Pancreas (tissue), 10 donors: ENCODE measurements at regions not wholly inside any gene's neighbourhood (a gene's known extent, or its start where the extent isn't known, plus 50 kb on each side); places are given as distances from the start of the nearest gene placed in this dataset.

Source experiments
- ATAC-seq, 4 donors: fragments of 200-7000 bp; cut with Tn5 transposase; one replicate each; pipeline versions ENCODE4 v1.8.0 to v1.9.1; 2020; ENCODE audit warnings: mild to moderate bottlenecking in 4 of 4, moderate library complexity in 4 of 4
- DNase-seq, 6 donors: peaks; one replicate each; pipeline ENCODE4 v3.0.0-alpha.2; 2020
- FAIRE-seq: peaks from 2 replicates; lab custom pipeline; 2012; peaks lifted over from hg19 to GRCh38; lab: Jason Lieb, UNC
- H3K27ac ChIP-seq, 4 donors: fragments of 200-600 bp; sonication (generic); 1 replicate in 3 of 4; 2 replicates in 1 of 4; pipeline versions ENCODE4 v1.5.0 to v1.8.0; 2020
- H3K27me3 ChIP-seq, 4 donors: fragments of 200-600 bp; one replicate each; pipeline ENCODE4 v1.8.0; 2021
- H3K36me3 ChIP-seq, 3 donors: fragments of 200-600 bp; sonication (generic) in 1 of 3; one replicate each; pipeline versions ENCODE4 v1.5.0 to v1.8.0; 2020 to 2021
- H3K4me1 ChIP-seq, 3 donors: fragments of 200-600 bp; one replicate each; pipeline ENCODE4 v1.8.0; 2021
- H3K4me3 ChIP-seq, 4 donors: fragments of 200-600 bp; sonication (generic) in 2 of 4; one replicate each; pipeline versions ENCODE4 v1.5.0 to v1.8.0; 2020 to 2021
- H3K9me3 ChIP-seq, 4 donors: fragments of 200-600 bp; one replicate each; pipeline ENCODE4 v1.8.0; 2021
- WGBS, 2 donors: extraction: QIAGEN DNeasy Blood & Tissue Kit; methylation state at CpG; one replicate each; pipeline ENCODE4 v1.1.7; 2013; 5-methylcytosine and 5-hydroxymethylcytosine counted together
- intact Hi-C, 3 donors: fragments of 100-400 bp; cut with DNase I; formaldehyde crosslinking; loops; one replicate each; pipeline versions ENCODE4 v1.11.1 to v1.14.2; 2022
- TF ChIP-seq, protein P1 (sequence below), 4 donors: fragments of 200-600 bp; sonication (generic) in 3 of 4; IDR thresholded peaks; one replicate each; pipeline versions ENCODE4 v1.5.0 to v1.8.0; 2021; ENCODE audit warnings: antibody characterized with exemption in 4 of 4
- donor health status: healthy with polysubstance abuse.
- donor health status: DM: no; HTN: no; CAD: no; lungs with moderate emphysema.
- donor health status: DM: no; HTN: no; CAD: no.
- donor health status: control.
- donor health status: control.
- donor health status: Bipolar disorder and iron deficiency.
- donor health status: DM: yes; HTN: yes; CAD: no.
- donor health status: DM: no; HTN: no; CAD: no.
- donor health status: DM: no; HTN: no; CAD: no.
- donor health status: DM: yes; HTN: yes; CAD: no.

DNA sequence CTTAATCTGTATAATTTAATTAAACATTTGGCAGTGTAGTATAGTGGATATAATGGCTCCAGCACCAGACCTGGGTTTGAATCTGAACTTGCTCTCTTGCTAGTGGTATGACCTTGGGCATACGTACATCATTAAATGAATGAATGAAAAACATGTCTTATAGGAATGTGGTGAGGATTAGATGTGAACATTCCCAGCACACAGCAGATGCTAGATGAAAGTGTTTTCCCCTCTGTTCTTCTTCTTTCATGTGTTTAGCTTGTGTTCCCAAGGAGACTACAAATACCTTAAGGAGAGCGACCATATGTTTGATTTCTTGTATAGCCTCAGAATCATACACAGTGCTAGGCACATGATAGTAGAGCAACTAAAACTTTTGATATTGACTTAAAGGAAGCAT, 56.5 kb downstream of the CT47B1 start:
- intact Hi-C loops, result no loop called here
- Histone ChIP-seq H3K4me3 (no peak overlapping the region), H3K27ac (no peak overlapping the region), H3K27me3 (no peaks in the 10 kb centered on the region), H3K36me3 (no peaks in the 10 kb centered on the region), H3K4me1 (no peaks in the 10 kb centered on the region), H3K9me3 (no peaks in the 10 kb centered on the region)
- DNase-seq (no peak), ATAC-seq (no peak), FAIRE-seq (no peak)
- WGBS, 2 donors, result 53 to 72% methylated on average over 2 of the region's 2 CpGs
- TF ChIP-seq, protein P1, sequence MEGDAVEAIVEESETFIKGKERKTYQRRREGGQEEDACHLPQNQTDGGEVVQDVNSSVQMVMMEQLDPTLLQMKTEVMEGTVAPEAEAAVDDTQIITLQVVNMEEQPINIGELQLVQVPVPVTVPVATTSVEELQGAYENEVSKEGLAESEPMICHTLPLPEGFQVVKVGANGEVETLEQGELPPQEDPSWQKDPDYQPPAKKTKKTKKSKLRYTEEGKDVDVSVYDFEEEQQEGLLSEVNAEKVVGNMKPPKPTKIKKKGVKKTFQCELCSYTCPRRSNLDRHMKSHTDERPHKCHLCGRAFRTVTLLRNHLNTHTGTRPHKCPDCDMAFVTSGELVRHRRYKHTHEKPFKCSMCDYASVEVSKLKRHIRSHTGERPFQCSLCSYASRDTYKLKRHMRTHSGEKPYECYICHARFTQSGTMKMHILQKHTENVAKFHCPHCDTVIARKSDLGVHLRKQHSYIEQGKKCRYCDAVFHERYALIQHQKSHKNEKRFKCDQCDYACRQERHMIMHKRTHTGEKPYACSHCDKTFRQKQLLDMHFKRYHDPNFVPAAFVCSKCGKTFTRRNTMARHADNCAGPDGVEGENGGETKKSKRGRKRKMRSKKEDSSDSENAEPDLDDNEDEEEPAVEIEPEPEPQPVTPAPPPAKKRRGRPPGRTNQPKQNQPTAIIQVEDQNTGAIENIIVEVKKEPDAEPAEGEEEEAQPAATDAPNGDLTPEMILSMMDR (IDR thresholded peaks at IDR 0.05), result no peak

DNA sequence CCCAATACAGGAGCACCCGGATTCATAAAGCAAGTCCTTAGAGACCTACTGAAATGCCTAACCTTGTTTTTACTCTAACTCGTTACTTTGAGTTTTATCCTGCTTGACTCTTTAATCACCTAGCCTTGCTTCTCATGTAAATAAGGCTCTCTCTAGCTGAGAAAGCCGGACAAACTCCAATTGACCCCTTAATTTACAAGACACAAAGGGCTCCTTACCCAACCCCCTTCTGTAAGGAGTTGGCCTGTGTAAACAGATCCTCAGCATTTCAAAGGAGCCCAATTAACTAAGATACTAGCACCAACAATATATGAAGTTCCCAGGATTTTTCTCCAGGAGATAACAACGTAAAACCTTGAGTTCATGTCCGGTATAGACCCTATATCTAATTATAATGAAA, 61.7 kb downstream of the CT47B1 start:
- no peak overlapping the region for H3K4me3 ChIP-seq
- no peak overlapping the region for H3K27ac ChIP-seq
- no peaks in the 10 kb centered on the region for H3K4me1 ChIP-seq
- H3K27me3 ChIP-seq, result no peaks in the 10 kb centered on the region
- no peaks in the 10 kb centered on the region for H3K36me3 ChIP-seq
- intact Hi-C loops, result no loop called here
- FAIRE-seq, result no peak
- 24 to 26% methylated on average over 5 of the region's 5 CpGs for WGBS, 2 donors
- H3K9me3 ChIP-seq, result no peaks in the 10 kb centered on the region
- TF ChIP-seq, protein P1 (IDR thresholded peaks at IDR 0.05), result no peak
- no peak for ATAC-seq
- no peak for DNase-seq

DNA sequence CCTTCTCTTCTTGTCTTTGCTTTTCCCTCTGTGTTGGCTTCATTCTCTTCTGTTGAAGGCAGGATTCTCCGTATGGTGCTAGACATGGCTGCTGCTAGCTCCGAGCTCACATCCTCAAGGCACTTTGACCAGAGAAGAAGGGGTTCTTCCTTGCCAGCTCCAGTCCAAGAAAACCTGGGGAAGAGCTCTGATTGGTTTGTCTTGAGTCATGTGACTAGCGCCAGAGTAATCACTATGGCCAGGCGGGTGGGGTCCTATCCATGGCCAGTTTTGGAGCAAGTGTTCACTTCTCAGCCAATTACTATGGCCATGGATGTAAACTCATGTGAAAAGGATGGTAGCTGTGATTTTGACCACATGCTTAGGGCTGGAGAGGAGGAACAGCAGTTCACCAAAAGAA, 74.2 kb downstream of the CT47B1 start:
- Histone ChIP-seq H3K4me1 (no peaks in the 10 kb centered on the region), H3K36me3 (no peaks in the 10 kb centered on the region), H3K4me3 (no peak overlapping the region), H3K9me3 (no peaks in the 10 kb centered on the region), H3K27me3 (no peaks in the 10 kb centered on the region), H3K27ac (no peak overlapping the region)
- FAIRE-seq (no peak), ATAC-seq (no peak), DNase-seq (no peak)
- 60 to 87% methylated on average over 4 of the region's 4 CpGs for WGBS, 2 donors
- TF ChIP-seq, protein P1 (IDR thresholded peaks at IDR 0.05), result no peak
- intact Hi-C loops, result no loop called here

DNA sequence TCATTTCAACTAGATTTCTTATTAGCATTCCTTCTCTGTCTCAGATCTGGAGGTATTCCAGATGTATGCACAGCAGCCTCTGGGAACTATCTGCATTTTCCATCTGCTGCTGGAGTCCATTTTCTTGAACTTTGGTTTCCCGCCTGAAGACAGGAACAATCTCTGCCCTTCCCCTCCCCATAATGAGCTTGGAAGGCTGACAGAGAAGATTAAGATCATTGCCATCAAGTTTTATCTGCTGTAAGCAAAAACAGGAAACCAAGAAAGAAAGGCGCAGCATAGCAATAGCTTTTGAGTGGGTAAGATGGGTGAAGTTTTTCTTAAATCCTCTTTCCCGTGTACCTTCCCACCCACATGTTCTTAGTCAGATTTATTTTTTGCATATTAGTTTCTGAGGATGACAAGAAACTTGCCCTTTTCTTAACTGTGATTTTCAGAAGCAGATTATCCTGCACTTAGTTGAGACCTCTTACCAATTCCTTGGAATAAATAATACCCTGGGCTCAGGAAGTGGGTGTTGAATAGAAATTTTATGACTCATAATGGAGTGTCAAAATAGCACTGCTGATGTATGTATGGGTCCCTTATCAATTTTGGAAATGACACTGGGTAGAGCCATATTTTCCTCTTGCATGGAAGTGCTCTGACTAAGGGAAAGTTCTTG, 78.3 kb downstream of the CT47B1 start:
- WGBS, 2 donors, result 75 to 83% methylated on average over 3 of the region's 3 CpGs
- FAIRE-seq, result no peak

DNA sequence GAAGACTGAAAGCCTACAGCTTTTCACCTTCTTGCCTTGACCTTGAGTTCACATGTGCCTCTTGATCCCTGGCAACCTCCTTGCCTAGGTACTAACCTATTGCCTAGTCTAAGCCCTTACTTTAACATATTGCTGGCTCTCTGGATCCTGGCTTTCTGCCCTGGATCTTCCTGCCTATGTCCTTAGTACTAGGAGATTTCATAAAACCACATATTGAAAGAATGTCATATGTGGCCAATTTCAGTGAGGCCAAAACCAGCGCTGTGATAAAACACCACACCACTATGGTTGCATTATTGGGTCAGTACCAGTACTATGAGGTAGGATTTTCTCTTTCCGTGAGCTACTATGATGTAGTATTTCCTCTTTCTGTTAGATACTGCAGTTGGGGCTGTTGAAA, 80.4 kb downstream of the CT47B1 start:
- H3K4me1 ChIP-seq, result no peaks in the 10 kb centered on the region
- H3K36me3 ChIP-seq, result no peaks in the 10 kb centered on the region
- FAIRE-seq (no peak), DNase-seq (no peak), ATAC-seq (no peak)
- H3K4me3 ChIP-seq, result no peak overlapping the region
- no peak overlapping the region for H3K27ac ChIP-seq
- H3K27me3 ChIP-seq, result peaks cover 0 to 6% (median 0%) of the 10 kb centered on the region in 4 donors
- H3K9me3 ChIP-seq, result no peaks in the 10 kb centered on the region
- 72 to 86% methylated on average over 2 of the region's 2 CpGs for WGBS, 2 donors
- TF ChIP-seq, protein P1 (IDR thresholded peaks at IDR 0.05), result no peak
- intact Hi-C loops, result no loop called here

More for the DNA sequence above, 78.3 kb downstream of the CT47B1 start:
- H3K9me3 ChIP-seq, result no peaks in the 10 kb centered on the region
- no peak overlapping the region for H3K27ac ChIP-seq
- TF ChIP-seq, protein P1 (IDR thresholded peaks at IDR 0.05), result no peak
- H3K27me3 ChIP-seq, result peaks cover 0 to 6% (median 0%) of the 10 kb centered on the region in 4 donors
- DNase-seq, result no peak
- no peak overlapping the region for H3K4me3 ChIP-seq
- H3K4me1 ChIP-seq, result no peaks in the 10 kb centered on the region
- H3K36me3 ChIP-seq, result no peaks in the 10 kb centered on the region
- ATAC-seq, result no peak
- intact Hi-C loops, result no loop called here
